Neuronal stem cell (in vitro differentiated cells): ENCODE measurements at regions not wholly inside any gene's neighbourhood (a gene's known extent, or its start where the extent isn't known, plus 50 kb on each side); places are given as distances from the start of the nearest gene placed in this dataset.

Experiments used
- DNase-seq: peaks from one replicate; pipeline ENCODE4 v3.0.0-alpha.2; 2013; ENCODE audit warnings: low spot score
- H2AFZ ChIP-seq: one replicate; pipeline ENCODE4 v1.6.1; 2013; ENCODE audit warnings: mild to moderate bottlenecking, low read length, inconsistent platforms
- H2AK5ac ChIP-seq: 2 replicates; pipeline ENCODE4 v1.6.1; 2013; ENCODE audit warnings: low read depth, mild to moderate bottlenecking, inconsistent platforms, low read length, moderate library complexity, mixed read lengths
- H2BK120ac ChIP-seq: 2 replicates; pipeline ENCODE4 v1.6.1; 2013; ENCODE audit warnings: low read depth, mild to moderate bottlenecking, inconsistent platforms, low read length, moderate library complexity, mixed read lengths
- H2BK12ac ChIP-seq: one replicate; pipeline ENCODE4 v1.6.1; 2013; ENCODE audit warnings: low read length, inconsistent platforms
- H2BK15ac ChIP-seq: 2 replicates; pipeline ENCODE4 v1.6.1; 2013; ENCODE audit warnings: mild to moderate bottlenecking, low read length, inconsistent platforms, mixed read lengths
- H2BK5ac ChIP-seq: one replicate; pipeline ENCODE4 v1.6.1; 2013; ENCODE audit warnings: inconsistent platforms, mild to moderate bottlenecking, low read length, moderate library complexity
- H3K14ac ChIP-seq: one replicate; pipeline ENCODE4 v1.6.1; 2013; ENCODE audit warnings: low read length, inconsistent platforms
- H3K18ac ChIP-seq: 2 replicates; pipeline ENCODE4 v1.6.1; 2013; ENCODE audit warnings: low read length, inconsistent platforms
- H3K23ac ChIP-seq: 2 replicates; pipeline ENCODE4 v1.6.1; 2013; ENCODE audit warnings: low read depth, mild to moderate bottlenecking, mixed read lengths, low read length, inconsistent platforms; ENCODE audit not compliant: poor library complexity
- H3K27ac ChIP-seq: replicated peaks from 3 replicates; pipeline ENCODE4 v1.5.1; 2013; ENCODE audit warnings: low read length, inconsistent platforms
- H3K27me3 ChIP-seq, 3 experiments: 2 replicates each; pipeline ENCODE4 v1.6.1; 2013; ENCODE audit warnings: low read length in 3 of 3, mild to moderate bottlenecking in 2 of 3, inconsistent platforms in 1 of 3, low read depth in 1 of 3, mixed read lengths in 1 of 3, moderate library complexity in 1 of 3; ENCODE audit not compliant: control insufficient read depth in 3 of 3, insufficient read depth in 3 of 3
- H3K36me3 ChIP-seq, 2 donors: replicated peaks in 1 of 2; 2 replicates each; pipeline ENCODE4 v1.6.1; 2013; ENCODE audit warnings: low read length in 2 of 2; ENCODE audit not compliant: control insufficient read depth in 2 of 2, insufficient read depth in 2 of 2
- H3K4ac ChIP-seq: 2 replicates; pipeline ENCODE4 v1.6.1; 2013; ENCODE audit warnings: inconsistent platforms, mild to moderate bottlenecking, low read length, moderate library complexity
- H3K4me1 ChIP-seq, 2 donors: 1 replicate in 1 of 2; 2 replicates in 1 of 2; pipeline ENCODE4 v1.6.1; 2013; ENCODE audit warnings: low read length in 2 of 2, low read depth in 1 of 2; ENCODE audit not compliant: control insufficient read depth in 2 of 2, insufficient read depth in 1 of 2
- H3K4me2 ChIP-seq: one replicate; pipeline ENCODE4 v1.6.1; 2013; ENCODE audit warnings: mild to moderate bottlenecking, low read length, inconsistent platforms; ENCODE audit not compliant: insufficient read depth, poor library complexity, severe bottlenecking
- H3K4me3 ChIP-seq, 2 donors: 2 replicates each; pipeline ENCODE4 v1.5.1; 2013; ENCODE audit warnings: low read length in 2 of 2, mild to moderate bottlenecking in 2 of 2, inconsistent platforms in 1 of 2, moderate library complexity in 1 of 2
- H3K79me1 ChIP-seq: one replicate; pipeline ENCODE4 v1.6.1; 2013; ENCODE audit warnings: low read depth, mild to moderate bottlenecking, inconsistent platforms, low read length, moderate library complexity
- H3K9ac ChIP-seq: one replicate; pipeline ENCODE4 v1.6.1; 2013; ENCODE audit warnings: mild to moderate bottlenecking, low read depth, low read length, inconsistent platforms; ENCODE audit not compliant: poor library complexity
- H3K9me3 ChIP-seq, 2 donors: replicated peaks in 1 of 2; 2 replicates each; pipeline versions ENCODE3 to v1.6.1; 2013; ENCODE audit warnings: low read length in 2 of 2, mild to moderate bottlenecking in 2 of 2, inconsistent platforms in 1 of 2, low read depth in 1 of 2, mixed read lengths in 1 of 2, moderate library complexity in 1 of 2; ENCODE audit not compliant: control insufficient read depth in 2 of 2, insufficient read depth in 1 of 2
- H4K8ac ChIP-seq: one replicate; pipeline ENCODE4 v1.6.1; 2013; ENCODE audit warnings: low read depth, mild to moderate bottlenecking, inconsistent platforms, low read length, moderate library complexity
- H4K91ac ChIP-seq: one replicate; pipeline ENCODE4 v1.6.1; 2013; ENCODE audit warnings: low read length, low read depth, mild to moderate bottlenecking, inconsistent platforms; ENCODE audit not compliant: poor library complexity
- WGBS, 2 donors: extraction: QIAGEN DNeasy Blood & Tissue Kit; methylation state at CpG; one replicate each; pipeline ENCODE4 v1.1.7; 2013; ENCODE audit warnings: missing lambda C conversion rate in 2 of 2, mixed read lengths in 1 of 2; ENCODE audit not compliant: insufficient read length in 2 of 2, insufficient replicate concordance in 1 of 2; ENCODE audit errors: extremely low coverage in 2 of 2; 5-methylcytosine and 5-hydroxymethylcytosine counted together

- Histone ChIP-seq H4K8ac (no peak overlapping the region), H3K4me1 (no peaks in the 10 kb centered on the region), H2BK12ac (no peak overlapping the region), H3K23ac (no peak overlapping the region), H2BK5ac (no peak overlapping the region), H2AFZ (no peak overlapping the region), H3K36me3 (no peaks in the 10 kb centered on the region), H3K79me1 (no peaks in the 10 kb centered on the region), H3K27ac (no peak overlapping the region), H2AK5ac (no peak overlapping the region), H3K4me3 (no peak overlapping the region), H2BK120ac (no peak overlapping the region), H3K27me3 (no peaks in the 10 kb centered on the region), H2BK15ac (no peak overlapping the region), H3K9ac (no peak overlapping the region), H3K9me3 (no peaks in the 10 kb centered on the region), H3K18ac (no peak overlapping the region), H3K14ac (no peak overlapping the region), H4K91ac (no peak overlapping the region), H3K4ac (no peak overlapping the region), H3K4me2 (no peak overlapping the region)
- no peak for DNase-seq
- no CpG with 5 or more reads among the region's 3 CpGs for WGBS, 2 donors
Measured at GRCh38 chr4:149932188-149932587, 116.5 kb upstream of the IQCM start.

DNA sequence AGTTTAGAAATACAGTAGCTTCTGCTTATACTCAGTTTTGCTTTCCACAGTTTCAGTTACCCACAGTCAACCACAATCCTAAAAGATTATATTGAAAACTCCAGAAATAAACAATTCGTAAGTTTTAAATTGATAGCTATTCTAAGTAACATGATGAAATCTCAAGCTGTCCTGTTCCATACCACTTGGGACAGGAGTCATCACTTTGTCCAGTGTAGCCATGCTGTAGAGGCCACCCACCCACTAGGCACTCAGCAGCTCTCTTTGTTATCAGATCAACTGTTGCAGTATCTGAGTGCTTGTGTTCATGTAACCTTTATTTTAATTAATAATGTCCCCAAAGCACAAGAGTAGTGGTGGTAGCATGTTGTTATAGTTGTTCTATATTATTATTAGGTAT lies 117.5 kb upstream of the IQCM start:
- Histone ChIP-seq H3K4ac (no peak overlapping the region), H3K36me3 (no peaks in the 10 kb centered on the region), H3K4me3 (no peak overlapping the region), H4K91ac (no peak overlapping the region), H2AFZ (no peak overlapping the region), H3K18ac (no peak overlapping the region), H2AK5ac (no peak overlapping the region), H2BK120ac (no peak overlapping the region), H4K8ac (no peak overlapping the region), H3K79me1 (no peaks in the 10 kb centered on the region), H3K23ac (no peak overlapping the region), H3K4me2 (no peak overlapping the region), H3K27ac (no peak overlapping the region), H3K14ac (no peak overlapping the region), H2BK12ac (no peak overlapping the region), H2BK5ac (no peak overlapping the region), H2BK15ac (no peak overlapping the region), H3K27me3 (no peaks in the 10 kb centered on the region), H3K4me1 (no peaks in the 10 kb centered on the region), H3K9ac (no peak overlapping the region), H3K9me3 (no peaks in the 10 kb centered on the region)
- no peak for DNase-seq
- no CpG with 5 or more reads among the region's 1 CpG for WGBS, 2 donors

GRCh38 chr4:149933883-149934282 lies 118.2 kb upstream of the IQCM start:
- Histone ChIP-seq H2AFZ (no peak overlapping the region), H3K4me2 (no peak overlapping the region), H3K9ac (no peak overlapping the region), H4K8ac (no peak overlapping the region), H3K36me3 (no peaks in the 10 kb centered on the region), H3K23ac (no peak overlapping the region), H3K9me3 (no peaks in the 10 kb centered on the region), H3K27me3 (no peaks in the 10 kb centered on the region), H3K79me1 (no peaks in the 10 kb centered on the region), H2BK5ac (no peak overlapping the region), H2AK5ac (no peak overlapping the region), H2BK15ac (no peak overlapping the region), H3K4me3 (no peak overlapping the region), H3K27ac (no peak overlapping the region), H3K18ac (no peak overlapping the region), H2BK120ac (no peak overlapping the region), H3K14ac (no peak overlapping the region), H3K4me1 (no peaks in the 10 kb centered on the region), H2BK12ac (no peak overlapping the region), H4K91ac (peak overlapping the region; percentile 79), H3K4ac (no peak overlapping the region)
- no CpG with 5 or more reads among the region's 3 CpGs for WGBS, 2 donors
- DNase-seq, result no peak

GRCh38 chr4:149949381-149949780 lies 128.9 kb upstream of the DCLK2 start:
- Histone ChIP-seq H2BK5ac (no peak overlapping the region), H2BK120ac (no peak overlapping the region), H3K36me3 (no peaks in the 10 kb centered on the region), H3K27ac (no peak overlapping the region), H3K9ac (no peak overlapping the region), H2AK5ac (no peak overlapping the region), H3K4ac (no peak overlapping the region), H3K79me1 (no peaks in the 10 kb centered on the region), H3K18ac (no peak overlapping the region), H3K4me2 (no peak overlapping the region), H4K8ac (no peak overlapping the region), H3K14ac (no peak overlapping the region), H2AFZ (peak overlapping the region; percentile 44), H3K27me3 (no peaks in the 10 kb centered on the region), H3K4me1 (peaks cover 2 to 10% of the 10 kb centered on the region in 2 donors), H3K9me3 (no peaks in the 10 kb centered on the region), H2BK15ac (no peak overlapping the region), H4K91ac (no peak overlapping the region), H3K23ac (no peak overlapping the region), H2BK12ac (no peak overlapping the region), H3K4me3 (no peak overlapping the region)
- WGBS, 2 donors, result no CpG with 5 or more reads among the region's 5 CpGs
- no peak for DNase-seq
